GM19035 (cell line): ENCODE measurements at regions not wholly inside any gene's neighbourhood (a gene's known extent, or its start where the extent isn't known, plus 50 kb on each side); places are given as distances from the start of the nearest gene placed in this dataset.
"Not testable (repeated sequence)": the region's sequence is repeated elsewhere in the genome, so short reads cannot be mapped to it uniquely, and the experiment has no call there.

Experiments used
- ATAC-seq: cut with Tn5 transposase; IDR thresholded peaks from one replicate; pipeline ENCODE4 v1.9.1; 2021; ENCODE audit not compliant: unreplicated experiment

GRCh38 chr4:38503689-38504395, 160.2 kb upstream of the KLF3 start:
- peak; percentile 86 for ATAC-seq

DNA sequence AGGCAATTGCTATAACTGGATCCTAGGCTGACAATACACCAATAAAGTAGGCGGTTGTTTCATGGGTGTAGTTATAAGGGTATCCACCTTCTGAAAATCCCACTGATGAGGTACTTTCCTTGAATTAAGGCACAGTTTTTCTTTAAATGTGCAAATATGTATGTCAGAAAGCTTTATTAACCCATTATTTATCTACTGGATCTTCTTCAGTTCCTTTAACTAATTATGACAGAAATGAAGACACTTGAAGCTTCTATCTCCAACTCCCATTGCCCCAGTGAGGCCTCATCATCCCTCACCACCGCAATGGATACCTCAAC, 159.6 kb upstream of the KLF3 start:
- ATAC-seq, result no peak

GRCh38 chr4:38509551-38509950, 154.4 kb upstream of the KLF3 start:
- no peak for ATAC-seq

DNA sequence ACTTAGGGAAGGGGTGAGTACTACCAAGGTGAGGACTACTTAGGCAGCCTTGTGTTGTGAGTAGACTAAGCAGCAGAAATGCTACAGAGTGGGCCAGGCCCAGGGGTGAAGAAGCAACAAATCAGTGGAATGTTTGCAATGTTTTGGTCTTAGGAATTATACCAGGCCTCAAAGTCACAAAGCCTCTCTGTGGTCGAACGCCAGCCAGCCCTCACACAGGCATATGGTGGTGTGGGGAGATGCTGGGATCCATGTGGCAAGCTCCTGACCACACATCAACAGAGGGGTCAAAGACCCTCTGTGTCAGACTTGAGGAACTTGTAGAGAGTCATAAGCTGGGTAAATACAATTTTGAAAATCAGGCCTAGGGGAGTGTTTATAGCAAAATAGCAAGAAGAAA, 153.8 kb upstream of the KLF3 start:
- ATAC-seq, result no peak

- no peak for ATAC-seq
Measured at GRCh38 chr4:38511702-38512101, 152.3 kb upstream of the KLF3 start.

DNA sequence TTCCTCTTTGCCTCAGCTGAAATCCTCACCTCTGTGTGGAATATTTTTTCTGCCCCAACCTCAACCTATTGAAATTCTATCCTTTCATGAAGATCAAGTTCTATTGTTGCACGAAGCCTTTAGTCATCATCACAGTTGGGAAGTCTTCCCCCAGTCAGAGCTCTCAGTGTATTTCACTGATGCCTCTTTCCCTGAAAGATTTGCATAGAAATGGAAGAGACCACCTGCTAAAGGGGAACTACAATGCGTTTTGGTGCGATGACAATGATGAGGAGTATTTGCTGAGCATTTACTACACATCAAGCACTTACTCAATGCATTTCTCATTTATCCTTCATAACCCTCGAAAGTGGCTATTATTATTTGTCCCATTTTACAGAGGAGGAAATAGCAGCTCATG, 151.2 kb upstream of the KLF3 start:
- no peak for ATAC-seq

GRCh38 chr4:38514465-38515146, 149.4 kb upstream of the KLF3 start:
- no peak for ATAC-seq

DNA sequence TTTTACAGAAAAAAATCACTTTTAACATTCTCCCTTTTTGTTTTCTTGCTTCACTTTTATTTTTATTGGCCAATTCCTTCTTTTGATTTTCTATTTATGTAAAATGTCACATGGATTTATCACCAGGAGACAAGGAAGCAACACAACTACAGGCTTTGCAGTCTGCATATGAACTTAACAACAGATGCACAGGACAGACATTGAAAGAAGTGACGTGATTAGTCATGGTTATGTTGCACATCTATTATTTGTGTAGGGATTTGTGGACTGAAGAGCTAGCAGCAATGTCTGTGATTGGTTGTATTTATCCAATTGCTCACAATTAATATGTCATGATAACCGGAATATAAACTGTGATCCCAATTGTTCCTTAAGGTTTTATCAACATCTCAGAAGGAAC, 147.8 kb upstream of the KLF3 start:
- no peak for ATAC-seq

DNA sequence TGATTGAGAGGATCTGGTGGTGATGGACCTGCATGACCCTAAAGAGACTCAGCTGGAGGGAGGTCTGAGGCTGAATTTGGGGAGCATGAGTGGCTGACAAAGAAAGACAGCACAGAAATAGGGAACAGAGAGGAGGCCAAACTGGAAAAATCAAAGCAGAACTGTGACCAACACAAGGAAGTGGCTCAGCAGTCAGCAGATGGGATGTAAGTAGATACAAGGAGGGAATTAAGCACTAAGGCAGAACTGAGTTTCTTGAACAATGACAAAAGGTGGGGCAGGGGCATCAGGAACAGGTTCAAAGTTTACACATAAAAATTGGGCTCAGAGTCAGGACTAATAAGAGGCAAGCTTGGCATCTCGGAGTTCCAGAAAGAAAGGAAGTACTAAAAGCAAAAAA, 144.3 kb upstream of the KLF3 start:
- no peak for ATAC-seq

GRCh38 chr4:38523054-38523453, 140.9 kb upstream of the KLF3 start:
- no peak for ATAC-seq

DNA sequence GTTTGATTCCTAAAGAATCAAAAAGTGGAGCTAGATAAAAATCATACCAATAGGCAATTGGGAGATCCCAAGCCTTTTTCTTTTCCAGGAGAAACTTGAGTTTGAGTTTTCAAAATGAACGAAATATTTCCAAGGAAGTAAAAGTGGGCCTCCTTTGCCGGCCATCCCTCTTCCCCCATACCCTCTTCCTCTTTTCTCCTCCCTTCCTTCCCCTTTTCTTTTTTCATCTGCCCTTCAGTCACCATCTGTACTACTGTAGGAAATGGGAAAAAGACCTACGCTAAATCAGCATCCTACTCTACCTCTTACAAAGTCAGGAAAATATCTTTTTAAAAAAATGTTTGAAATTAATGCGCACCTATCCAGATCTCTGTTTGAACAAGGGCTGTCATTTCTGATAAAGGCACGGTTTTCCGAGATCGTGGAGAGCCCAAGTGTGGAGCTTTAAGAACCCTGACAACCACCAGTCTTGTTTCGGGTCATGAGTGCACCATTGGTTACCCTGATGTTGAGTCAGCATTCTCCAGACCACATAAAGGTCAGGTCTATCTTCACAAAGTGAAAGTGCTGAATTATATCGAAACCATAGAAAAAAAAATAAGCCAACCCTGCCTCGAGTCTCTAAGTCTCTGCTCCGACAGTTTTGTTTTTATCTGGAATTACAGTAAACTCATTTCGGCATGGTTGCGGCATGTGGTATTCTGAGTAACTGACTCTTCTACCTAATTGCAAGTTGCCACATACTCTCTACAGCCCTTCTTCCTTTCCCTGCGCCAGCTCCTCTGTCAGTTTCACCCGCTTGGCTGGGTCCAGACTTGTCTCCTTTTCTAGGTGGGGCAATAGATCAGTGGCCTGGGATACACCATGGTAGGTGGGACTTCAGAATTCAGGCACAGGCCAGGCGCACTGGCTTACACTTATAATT, 140.2 kb upstream of the KLF3 start:
- ATAC-seq, result peak; percentile 96

DNA sequence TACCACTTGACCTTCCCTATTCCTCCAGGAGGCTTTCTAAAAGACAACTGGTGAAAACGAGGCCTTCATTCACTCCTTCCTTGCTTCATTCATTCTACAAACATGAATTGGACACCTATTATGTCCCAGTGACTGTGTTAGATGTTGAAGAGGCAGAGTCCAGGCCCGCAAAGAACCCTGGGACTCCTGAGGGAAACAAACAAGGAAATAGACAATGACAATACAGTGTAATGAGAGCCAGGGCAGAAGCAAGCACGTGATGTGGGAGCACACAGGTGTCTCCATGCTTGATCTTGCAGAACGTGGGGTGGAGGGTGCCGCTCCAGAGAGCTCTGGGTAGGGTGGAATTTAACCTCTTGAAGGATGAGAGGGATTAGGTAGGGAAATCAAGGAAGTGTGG, 137.6 kb upstream of the KLF3 start:
- no peak for ATAC-seq

GRCh38 chr4:38529189-38530115, 134.5 kb upstream of the KLF3 start:
- peak; percentile 83 for ATAC-seq

DNA sequence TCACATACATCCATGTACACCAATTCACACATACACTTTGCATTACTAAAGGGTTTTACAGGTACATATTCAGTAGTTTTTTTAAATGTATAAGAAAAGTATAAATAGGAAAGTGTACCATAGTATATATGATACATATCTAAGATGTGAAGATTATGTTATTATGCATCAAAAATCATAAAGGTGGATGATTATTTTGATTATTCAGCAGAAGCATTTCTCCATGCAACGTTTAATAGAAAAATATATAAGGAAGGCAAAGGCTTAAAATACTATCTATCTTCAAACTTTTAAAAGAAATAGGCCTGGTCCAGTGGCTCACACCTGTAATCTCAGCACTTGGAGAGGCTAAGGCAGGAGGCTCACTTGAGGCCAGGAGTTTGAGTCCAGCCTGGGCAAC, 133.5 kb upstream of the KLF3 start:
- no peak for ATAC-seq

GRCh38 chr4:38531141-38531727, 132.8 kb upstream of the KLF3 start:
- no peak for ATAC-seq

- no peak for ATAC-seq
Measured at GRCh38 chr4:38532908-38533499, 131.0 kb upstream of the KLF3 start.

- ATAC-seq, result no peak
Measured at GRCh38 chr4:38534344-38535045, 129.5 kb upstream of the KLF3 start.

DNA sequence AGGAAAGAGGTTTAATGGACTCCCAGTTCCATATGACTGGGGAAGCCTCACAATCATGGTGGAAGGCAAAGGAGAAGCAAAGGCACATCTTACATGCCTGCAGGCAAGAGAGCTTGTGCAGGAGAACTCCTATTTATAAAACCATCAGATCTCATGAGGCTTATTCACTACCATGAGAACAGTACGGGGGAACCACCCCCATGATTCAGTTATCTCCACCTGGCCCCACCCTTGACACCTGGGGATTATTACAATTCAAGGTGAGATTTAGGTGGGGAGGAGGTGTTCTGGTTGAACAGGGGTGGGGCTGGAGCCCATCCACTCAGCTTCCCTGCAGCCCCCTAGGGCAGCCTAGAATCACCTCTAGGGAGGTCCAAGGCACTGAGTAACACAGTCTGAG, 128.9 kb upstream of the KLF3 start:
- not testable (repeated sequence) for ATAC-seq

- ATAC-seq, result no peak
Measured at GRCh38 chr4:38535717-38536116, 128.3 kb upstream of the KLF3 start.
